HG03354 (cell line): ENCODE measurements at regions not wholly inside any gene's neighbourhood (a gene's known extent, or its start where the extent isn't known, plus 50 kb on each side); places are given as distances from the start of the nearest gene placed in this dataset.

Experiments used
- ATAC-seq: cut with Tn5 transposase; IDR thresholded peaks from one replicate; pipeline ENCODE4 v1.9.1; 2021; ENCODE audit warnings: mild to moderate bottlenecking; ENCODE audit not compliant: unreplicated experiment, poor library complexity, severe bottlenecking

GRCh38 chrX:139203651-139204570, 326.6 kb upstream of the F9 start:
- ATAC-seq: no peak

GRCh38 chrX:139202742-139203420, 327.7 kb upstream of the F9 start:
- no peak for ATAC-seq

GRCh38 chrX:139201924-139202323, 328.6 kb upstream of the F9 start:
- ATAC-seq: no peak

- no peak for ATAC-seq
Observed at GRCh38 chrX:139200793-139201192, 329.7 kb upstream of the F9 start.

- ATAC-seq: no peak
Observed at GRCh38 chrX:139200346-139200745, 330.2 kb upstream of the F9 start.

- ATAC-seq: no peak
Observed at GRCh38 chrX:139199933-139200332, 330.6 kb upstream of the F9 start.

- ATAC-seq: no peak
Observed at GRCh38 chrX:139198936-139199335, 331.6 kb upstream of the F9 start.

GRCh38 chrX:139196890-139197289, 333.6 kb upstream of the F9 start:
- ATAC-seq: peak; percentile 53

GRCh38 chrX:139194571-139195280, 335.8 kb upstream of the F9 start:
- no peak for ATAC-seq

GRCh38 chrX:139192386-139192961, 338.1 kb upstream of the F9 start:
- no peak for ATAC-seq

GRCh38 chrX:139191746-139192385, 338.7 kb upstream of the F9 start:
- ATAC-seq: no peak

GRCh38 chrX:139191286-139191685, 339.3 kb upstream of the F9 start:
- ATAC-seq: no peak

GRCh38 chrX:139187738-139188137, 342.8 kb upstream of the F9 start:
- ATAC-seq: no peak

- ATAC-seq: no peak
Observed at GRCh38 chrX:139186991-139187390, 343.5 kb upstream of the F9 start.

- ATAC-seq: peak; percentile 79
Observed at GRCh38 chrX:139179592-139179991, 350.9 kb upstream of the F9 start.

GRCh38 chrX:139178980-139179379, 351.6 kb upstream of the F9 start:
- no peak for ATAC-seq

- ATAC-seq: no peak
Observed at GRCh38 chrX:139172731-139173130, 357.8 kb upstream of the F9 start.

- ATAC-seq: no peak
Observed at GRCh38 chrX:139170526-139171173, 359.9 kb upstream of the F9 start.

- no peak for ATAC-seq
Observed at GRCh38 chrX:139167282-139167681, 363.3 kb upstream of the F9 start.
